DND-41 (cell line): ENCODE measurements at regions not wholly inside any gene's neighbourhood (a gene's known extent, or its start where the extent isn't known, plus 50 kb on each side); places are given as distances from the start of the nearest gene placed in this dataset.

ENCODE experiments used
- ATAC-seq: fragments of 200-7000 bp; cut with Tn5 transposase; 3 replicates; pipeline ENCODE4 v1.9.1; 2021; ENCODE audit warnings: low read depth; ENCODE audit not compliant: insufficient read depth
- DNase-seq: peaks from one replicate; pipeline ENCODE4 v3.0.0-alpha.2; 2020
- H2AFZ ChIP-seq: 2 replicates; pipeline ENCODE4 v1.6.0; 2012; ENCODE audit warnings: low read depth, low read length
- H3K27ac ChIP-seq: 2 replicates; pipeline ENCODE4 v1.5.1; 2012; ENCODE audit warnings: low read length, inconsistent platforms
- H3K27me3 ChIP-seq: fragments of 200-600 bp; sonication (generic); 2 replicates; pipeline ENCODE4 v1.6.0; 2012; ENCODE audit warnings: low read length, mild to moderate bottlenecking, inconsistent platforms; ENCODE audit not compliant: insufficient read depth, poor library complexity
- H3K36me3 ChIP-seq: 2 replicates; pipeline ENCODE4 v1.5.1; 2012; ENCODE audit warnings: low read length, inconsistent platforms; ENCODE audit not compliant: insufficient read depth
- H3K4me1 ChIP-seq: 2 replicates; pipeline ENCODE4 v1.5.1; 2012; ENCODE audit warnings: mild to moderate bottlenecking, low read length; ENCODE audit not compliant: insufficient read depth
- H3K4me2 ChIP-seq: 2 replicates; pipeline ENCODE4 v1.6.0; 2012; ENCODE audit warnings: mild to moderate bottlenecking, moderate library complexity, low read length, inconsistent platforms; ENCODE audit not compliant: insufficient read depth
- H3K4me3 ChIP-seq, 2 experiments: fragments of 200-600 bp in 1 of 2; shearing (Covaris generic) in 1 of 2; 2 replicates each; pipeline ENCODE4 v1.5.1; 2012 to 2016; ENCODE audit warnings: inconsistent platforms in 2 of 2, low read length in 2 of 2, mild to moderate bottlenecking in 2 of 2, low read depth in 1 of 2, moderate library complexity in 1 of 2
- H3K79me2 ChIP-seq: 2 replicates; pipeline ENCODE4 v1.6.0; 2012; ENCODE audit warnings: low read length, inconsistent platforms; ENCODE audit not compliant: insufficient read depth
- H3K9ac ChIP-seq: 2 replicates; pipeline ENCODE4 v1.6.0; 2012; ENCODE audit warnings: low read depth, mild to moderate bottlenecking, inconsistent platforms, low read length, moderate library complexity
- H3K9me3 ChIP-seq: 2 replicates; pipeline ENCODE4 v1.5.1; 2012; ENCODE audit warnings: low read length, moderate library complexity, mild to moderate bottlenecking, inconsistent platforms; ENCODE audit not compliant: insufficient read depth, severe bottlenecking
- H4K20me1 ChIP-seq: 2 replicates; pipeline ENCODE4 v1.6.0; 2012; ENCODE audit warnings: low read length; ENCODE audit not compliant: insufficient read depth
- CTCF ChIP-seq: IDR thresholded peaks from 2 replicates; pipeline ENCODE4 v1.5.1; 2012; ENCODE audit warnings: borderline replicate concordance, low read length, moderate library complexity, mild to moderate bottlenecking; ENCODE audit not compliant: poor library complexity, severe bottlenecking; ENCODE audit errors: extremely low read depth
- EZH2 ChIP-seq: IDR thresholded peaks from 3 replicates; pipeline ENCODE4 v1.6.1; 2012; ENCODE audit warnings: borderline replicate concordance, low read depth, mild to moderate bottlenecking, moderate library complexity, low read length, inconsistent platforms; ENCODE audit not compliant: severe bottlenecking

- no peaks in the 10 kb centered on the region for H3K79me2 ChIP-seq
- H3K4me3 ChIP-seq, result no peak overlapping the region
- TF ChIP-seq CTCF (no peak), EZH2 (no peak)
- H3K4me2 ChIP-seq, result no peak overlapping the region
- no peak overlapping the region for H2AFZ ChIP-seq
- no peaks in the 10 kb centered on the region for H3K36me3 ChIP-seq
- ATAC-seq, result no peak
- H3K9ac ChIP-seq, result no peak overlapping the region
- no peaks in the 10 kb centered on the region for H3K9me3 ChIP-seq
- H3K27me3 ChIP-seq, result peaks cover 16% of the 10 kb centered on the region
- H4K20me1 ChIP-seq, result no peaks in the 10 kb centered on the region
- DNase-seq, result no peak
- H3K4me1 ChIP-seq, result no peaks in the 10 kb centered on the region
- no peak overlapping the region for H3K27ac ChIP-seq
These were observed 69.1 kb downstream of the ASCL4 start for GRCh38 chr12:107843351-107844311.

DNA sequence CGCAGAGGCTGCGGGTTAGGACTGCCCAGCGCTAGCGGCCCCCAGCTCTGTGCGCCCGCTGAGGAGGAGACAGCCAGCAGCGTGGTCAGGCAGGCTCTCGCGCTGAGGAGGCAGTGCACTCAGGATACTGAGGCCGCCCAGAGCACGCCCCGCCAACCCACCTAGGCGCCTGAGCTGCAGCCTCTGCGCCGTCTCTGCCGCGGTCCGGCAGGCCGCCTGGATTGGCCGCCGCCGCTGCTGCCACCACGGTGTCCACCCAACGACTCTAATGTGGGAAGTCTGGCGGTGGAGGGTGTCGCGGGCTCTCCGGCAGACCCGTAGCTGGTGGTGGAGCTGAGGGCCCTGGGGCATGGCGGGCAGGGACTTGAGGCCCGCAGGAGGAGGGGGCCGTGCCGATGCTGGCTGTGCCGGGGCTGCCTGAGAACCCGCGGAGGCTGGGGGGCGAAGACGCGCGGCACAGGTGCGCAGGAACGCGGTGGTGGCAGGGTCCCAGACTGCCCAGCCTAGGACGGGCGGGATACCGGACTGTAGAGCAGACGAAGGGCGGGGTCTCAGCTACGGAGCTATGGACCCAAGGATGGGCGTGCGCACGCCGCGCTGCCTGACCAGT, 69.9 kb downstream of the ASCL4 start:
- Histone ChIP-seq H3K27ac (no peak overlapping the region), H3K4me1 (no peaks in the 10 kb centered on the region), H3K9ac (no peak overlapping the region), H2AFZ (no peak overlapping the region), H3K4me2 (no peak overlapping the region), H3K9me3 (no peaks in the 10 kb centered on the region), H3K79me2 (no peaks in the 10 kb centered on the region), H3K36me3 (no peaks in the 10 kb centered on the region), H4K20me1 (no peaks in the 10 kb centered on the region), H3K27me3 (peaks cover 15% of the 10 kb centered on the region), H3K4me3 (no peak overlapping the region)
- no peak for ATAC-seq
- DNase-seq, result no peak
- TF ChIP-seq CTCF (no peak), EZH2 (no peak)

DNA sequence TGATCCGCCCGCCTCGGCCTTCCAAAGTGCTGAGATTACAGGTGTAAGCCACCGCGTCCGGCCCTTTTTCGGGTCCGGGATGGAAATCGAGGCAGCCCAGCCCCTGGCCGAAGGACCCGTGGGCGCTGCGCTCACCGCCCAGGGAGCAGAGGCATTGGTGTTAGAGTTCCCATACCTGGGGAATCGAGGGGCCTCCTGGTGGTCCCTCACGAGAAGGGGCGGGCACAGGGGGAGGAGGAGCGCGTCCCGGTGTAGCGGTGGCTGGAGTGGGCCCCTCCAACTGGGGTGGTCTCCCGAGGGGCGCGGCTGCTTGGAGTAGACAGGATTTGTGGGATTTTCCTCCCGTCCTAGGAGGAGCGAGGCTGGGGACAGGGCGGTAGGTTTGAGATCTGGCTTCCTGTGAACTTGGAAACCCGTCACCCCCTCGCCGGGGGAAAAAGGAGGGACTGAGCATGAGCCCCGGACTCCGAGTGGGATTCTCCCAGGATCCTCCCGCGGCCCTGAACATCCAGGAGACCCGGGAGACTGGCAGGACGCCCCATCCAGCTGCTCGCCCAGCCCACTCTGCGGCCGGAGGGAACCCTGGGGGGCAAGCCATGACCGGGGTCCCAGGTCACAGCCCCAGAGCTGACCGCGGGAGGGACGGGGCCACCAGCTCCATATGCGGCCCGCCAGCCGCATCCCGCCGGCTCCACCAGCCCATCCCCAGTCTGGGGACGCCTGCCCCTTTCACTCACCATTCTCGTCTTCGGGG, 70.9 kb downstream of the ASCL4 start:
- ATAC-seq, result no peak
- Histone ChIP-seq H2AFZ (no peak overlapping the region), H3K4me3 (no peak overlapping the region), H3K27ac (no peak overlapping the region), H3K9ac (no peak overlapping the region), H4K20me1 (no peaks in the 10 kb centered on the region), H3K36me3 (no peaks in the 10 kb centered on the region), H3K79me2 (no peaks in the 10 kb centered on the region), H3K9me3 (no peaks in the 10 kb centered on the region), H3K4me1 (no peaks in the 10 kb centered on the region), H3K4me2 (no peak overlapping the region), H3K27me3 (peaks cover 6% of the 10 kb centered on the region)
- no peak for TF ChIP-seq CTCF
- no peak for TF ChIP-seq EZH2
- DNase-seq, result no peak
